Suppressor macrophage (primary cell): ENCODE measurements at regions not wholly inside any gene's neighbourhood (a gene's known extent, or its start where the extent isn't known, plus 50 kb on each side); places are given as distances from the start of the nearest gene placed in this dataset.

Source experiments
- DNase-seq, 4 experiments: peaks; one replicate each; pipeline ENCODE4 v3.0.0-alpha.2; 2020 to 2022

DNA sequence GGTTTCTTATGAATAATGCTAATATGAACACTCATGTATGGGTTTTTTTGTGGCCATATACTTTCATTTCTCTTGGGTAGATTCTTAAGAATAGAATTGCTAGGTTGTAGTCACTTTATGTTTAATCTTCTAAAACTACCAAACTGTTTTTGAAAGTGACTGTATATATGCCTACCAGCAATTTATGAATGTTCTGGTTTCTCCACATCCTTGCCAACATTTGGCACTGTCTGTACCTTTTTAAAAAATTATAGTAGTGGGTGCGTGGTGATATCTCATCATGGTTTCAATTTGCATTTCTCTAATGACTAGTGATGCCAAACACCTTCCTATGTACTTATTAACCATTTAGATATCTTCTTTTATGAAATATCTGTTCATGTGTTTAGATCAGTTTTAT, 110.6 kb upstream of the RIOK3 start:
- DNase-seq, result no peak

DNA sequence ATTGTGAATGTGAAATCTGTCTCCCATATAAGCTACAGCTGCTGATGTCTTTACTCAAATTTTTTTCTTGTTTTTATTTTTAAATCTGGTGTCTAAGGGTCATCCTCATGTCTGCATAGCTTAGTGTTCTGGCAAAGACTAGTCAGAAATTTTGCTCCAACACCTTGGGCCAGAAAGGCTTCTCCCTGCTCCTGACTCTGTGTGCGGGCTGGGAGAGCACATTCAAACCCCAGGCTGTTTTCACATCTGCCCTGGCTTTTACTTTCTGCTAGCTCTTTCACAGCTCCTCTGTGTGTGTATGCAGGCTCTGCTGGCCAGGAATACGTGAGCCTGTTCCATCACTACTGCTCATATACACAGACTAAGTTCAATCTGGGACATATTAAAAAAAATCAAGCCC, 102.9 kb upstream of the RIOK3 start:
- DNase-seq, result no peak

DNA sequence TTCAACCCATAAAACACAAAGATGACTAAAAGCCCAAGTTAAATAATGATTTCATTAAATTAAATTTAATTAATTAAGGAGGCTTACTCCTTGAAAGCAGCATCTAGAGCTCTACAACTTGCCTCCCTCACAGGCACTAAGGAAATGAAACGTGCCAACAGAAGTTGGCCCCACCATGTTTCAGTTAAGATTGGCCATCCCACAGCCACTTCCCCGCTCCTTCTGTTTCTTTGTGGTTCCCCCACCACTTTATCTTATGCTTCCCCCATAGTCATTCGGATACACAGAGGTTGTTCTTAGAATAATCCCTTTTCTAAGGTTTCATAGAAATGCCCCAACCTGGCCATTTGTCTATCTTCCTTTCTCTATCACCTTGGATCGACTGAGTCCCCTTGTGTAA, 101.6 kb upstream of the RIOK3 start:
- DNase-seq, result no peak

DNA sequence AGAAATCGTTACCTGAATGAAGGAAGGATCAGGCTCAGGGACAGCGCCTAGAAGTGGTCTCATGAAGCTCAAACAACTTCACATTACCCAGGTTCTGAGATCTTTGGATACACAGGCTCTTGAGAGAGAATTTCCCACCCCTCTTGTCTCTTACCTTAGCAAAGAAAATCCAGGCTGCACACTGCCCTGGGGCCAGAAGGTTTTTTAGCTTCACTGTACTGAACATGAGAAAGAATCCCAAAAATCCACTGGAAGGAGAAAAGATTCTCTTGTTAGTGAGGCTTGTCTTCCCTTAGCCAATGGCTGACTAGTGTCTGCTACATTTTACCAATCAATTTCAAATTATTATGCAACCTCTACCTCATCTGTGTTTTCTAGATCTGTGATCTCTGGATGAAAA, 101.0 kb upstream of the RIOK3 start:
- no peak for DNase-seq

DNA sequence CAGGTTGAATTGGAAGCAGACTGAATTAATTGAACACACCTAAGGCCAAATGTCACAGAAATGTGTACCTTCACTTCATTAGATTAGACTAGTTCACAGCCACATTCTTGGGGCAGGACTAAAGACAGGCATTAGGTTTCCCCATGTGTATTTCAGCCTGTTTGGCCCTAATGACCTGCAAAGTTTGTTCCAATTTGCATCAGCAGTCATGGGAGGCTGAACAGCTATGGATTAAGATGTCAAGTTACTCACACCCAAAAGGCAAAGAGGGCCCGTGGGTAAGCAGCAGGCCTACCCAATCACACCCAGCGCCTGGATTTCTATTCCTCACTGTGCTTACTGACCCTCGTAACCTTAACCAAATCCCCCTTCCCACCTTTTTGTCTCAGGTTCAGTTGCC, 99.6 kb upstream of the RIOK3 start:
- no peak for DNase-seq

DNA sequence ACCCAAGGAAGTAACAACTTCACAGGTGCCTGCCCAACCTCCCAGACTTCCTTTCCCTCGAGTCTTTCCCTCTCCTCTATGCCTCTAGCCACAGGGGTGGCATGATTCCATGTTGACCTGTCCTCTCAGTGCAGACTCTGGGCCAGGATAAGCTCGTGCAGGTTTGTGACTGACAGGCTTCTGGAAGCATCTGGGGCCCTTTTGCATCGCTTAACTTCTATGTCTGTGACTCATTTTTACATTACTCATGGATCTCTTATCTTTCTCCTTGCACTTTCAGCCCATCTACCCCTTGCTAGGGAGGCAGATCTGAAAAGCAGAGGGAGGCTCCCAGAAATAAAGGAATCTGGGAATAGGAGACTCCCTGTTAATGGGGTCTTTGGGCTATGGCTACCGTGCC, 98.5 kb upstream of the RIOK3 start:
- no peak for DNase-seq

DNA sequence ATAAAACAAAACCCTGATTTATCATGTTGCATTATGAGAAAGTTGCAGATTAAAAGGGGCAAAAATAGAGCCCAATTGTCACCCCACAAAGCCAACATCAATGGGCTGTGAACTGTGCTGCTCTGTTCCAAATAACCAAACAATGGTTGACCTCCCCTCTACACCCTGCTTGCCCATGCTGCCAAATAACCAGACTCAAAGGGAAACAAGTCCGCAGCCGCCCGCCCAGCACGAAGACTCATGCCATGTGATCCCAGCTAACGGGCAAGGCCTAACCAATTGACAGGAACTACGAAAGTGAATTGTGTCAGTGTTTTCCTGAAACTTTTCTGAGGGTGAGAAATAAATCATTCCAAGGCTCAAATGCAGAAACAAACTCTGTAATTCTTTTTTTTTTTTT, 97.9 kb upstream of the RIOK3 start:
- peak in 3 of 4 experiments; percentile 9 to 38 (median 12) for DNase-seq

DNA sequence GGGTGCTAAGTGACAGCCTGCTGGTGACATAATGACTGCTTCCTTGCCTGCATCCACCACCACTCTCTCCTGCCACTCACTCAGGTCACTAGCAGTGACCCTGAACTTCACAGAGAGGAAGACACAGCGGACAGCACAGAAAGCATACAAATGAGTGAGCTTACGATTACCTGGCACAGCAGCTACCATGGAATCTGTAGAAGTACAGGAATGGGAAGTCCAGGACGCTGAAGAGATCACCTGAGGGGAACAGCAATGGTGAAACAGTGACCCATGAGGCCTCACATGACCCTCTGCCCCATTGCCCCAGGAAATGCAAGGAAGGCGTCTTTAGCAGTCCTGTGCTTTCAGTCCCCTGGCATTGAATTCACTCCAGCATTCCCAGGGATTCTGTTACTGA, 96.7 kb upstream of the RIOK3 start:
- DNase-seq, result no peak

DNA sequence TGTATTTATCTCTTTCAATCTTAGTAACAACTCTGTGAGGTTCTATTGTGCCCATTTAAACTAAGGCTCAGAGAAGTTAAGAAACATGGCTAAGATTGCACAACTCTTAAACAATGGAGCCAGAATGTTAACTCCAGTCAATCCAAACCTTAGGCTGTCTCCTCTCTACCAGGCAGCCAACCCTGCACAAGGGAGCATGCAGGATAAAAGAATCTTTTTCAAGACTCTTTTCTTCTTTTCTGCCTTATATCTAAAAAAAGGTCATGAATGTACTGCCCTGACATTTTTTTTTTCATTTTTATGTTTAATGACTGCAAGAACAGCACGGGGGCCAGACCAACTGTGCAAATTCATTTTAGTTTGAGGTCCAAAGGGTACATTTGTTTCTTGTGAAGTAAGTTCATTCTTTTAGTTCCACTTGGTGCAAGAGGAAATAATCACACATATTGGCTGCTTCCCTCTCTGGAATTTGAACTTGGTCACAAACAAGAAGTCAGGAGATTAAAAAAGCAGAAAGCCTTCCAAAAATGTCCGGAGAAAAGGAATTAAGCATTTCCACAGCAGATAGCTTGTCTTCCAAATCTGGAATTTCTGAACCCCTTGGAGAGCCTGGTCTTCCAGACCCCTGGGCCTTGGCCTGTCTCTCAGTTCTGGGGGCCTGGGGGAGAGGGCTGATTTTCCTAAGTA, 96.0 kb upstream of the RIOK3 start:
- DNase-seq, result peak in 3 of 4 experiments; percentile 6 to 36 (median 13)

DNA sequence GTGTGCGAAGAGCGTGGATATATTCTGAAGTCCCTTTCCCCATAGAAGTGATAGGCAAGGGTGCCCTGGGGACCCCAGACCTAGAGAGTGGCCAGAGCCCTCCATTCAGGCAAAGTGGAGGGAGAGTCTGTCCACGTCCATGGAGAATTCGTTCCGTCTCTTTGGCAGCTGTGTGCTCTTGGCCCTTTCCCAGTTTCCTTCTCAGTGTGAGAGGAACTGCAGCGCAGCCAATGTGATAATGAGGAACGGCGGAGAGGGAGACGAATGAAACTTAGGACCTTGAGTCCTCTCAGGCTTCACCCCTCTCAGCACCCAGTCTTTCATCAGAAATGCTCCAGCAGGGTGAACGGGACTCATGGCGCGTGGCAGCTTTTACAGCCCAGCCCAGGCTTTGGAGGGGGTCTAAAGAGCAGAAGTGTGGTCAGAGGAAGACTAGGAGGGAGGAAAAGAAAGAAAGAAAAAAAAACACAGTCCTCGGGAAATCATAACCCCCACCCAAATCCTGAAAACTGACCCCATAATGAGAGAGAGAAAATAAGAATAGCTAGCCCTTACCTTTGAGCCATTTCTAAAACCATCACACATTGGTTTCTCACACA, 95.0 kb upstream of the RIOK3 start:
- DNase-seq, result peak; percentile 40 to 59 (median 57)

DNA sequence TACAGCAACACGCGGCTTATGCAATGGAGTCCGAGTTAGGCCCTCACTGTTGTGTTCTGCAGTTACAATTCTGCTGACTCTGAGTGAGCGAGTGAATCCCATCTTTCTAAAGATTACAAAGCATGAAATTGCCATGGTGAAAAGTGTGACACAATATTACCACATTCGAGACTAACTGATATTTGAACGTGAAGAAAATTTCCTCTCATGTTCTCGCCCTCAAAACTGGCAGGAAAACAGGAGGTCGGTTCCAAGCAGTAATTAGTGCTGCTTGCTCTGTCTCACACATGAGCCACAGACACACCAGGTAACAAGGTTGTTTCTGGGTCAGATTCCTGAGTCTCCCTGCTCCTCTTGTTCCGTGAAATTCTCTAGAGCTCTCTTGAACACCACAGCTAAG, 93.7 kb upstream of the RIOK3 start:
- no peak for DNase-seq

DNA sequence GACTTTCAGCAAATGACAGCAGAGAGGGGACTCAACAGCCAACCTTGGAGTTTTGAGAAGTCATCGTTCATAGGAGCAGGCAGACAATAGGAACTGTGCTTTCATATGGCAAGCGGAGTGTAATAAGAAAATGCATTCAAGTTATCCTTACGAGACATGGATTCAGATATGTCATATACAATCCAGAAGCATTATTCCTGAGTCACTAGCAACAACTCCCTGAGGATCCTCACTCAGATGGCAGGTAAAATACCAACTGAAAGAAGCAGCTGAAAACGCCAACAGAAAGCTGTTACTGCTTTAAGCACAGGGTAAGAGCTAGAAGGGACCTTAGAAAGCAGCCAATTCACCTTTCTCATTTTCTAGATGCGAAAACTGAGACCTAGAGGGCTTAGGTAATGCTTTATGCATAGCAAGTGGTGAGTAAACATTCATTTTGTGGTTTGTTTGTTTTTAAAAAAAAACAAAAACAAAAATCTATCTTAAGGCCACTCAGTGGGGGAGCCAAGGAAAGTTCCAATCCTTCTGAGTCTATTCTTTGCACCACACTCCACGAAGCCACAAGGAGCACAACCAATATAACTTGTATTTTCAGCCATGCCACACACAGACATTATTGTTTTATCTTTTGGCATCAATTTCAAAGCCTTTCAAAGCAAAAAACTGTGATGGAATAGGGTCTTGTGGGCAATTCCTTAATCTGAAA, 89.1 kb upstream of the RIOK3 start:
- no peak for DNase-seq

DNA sequence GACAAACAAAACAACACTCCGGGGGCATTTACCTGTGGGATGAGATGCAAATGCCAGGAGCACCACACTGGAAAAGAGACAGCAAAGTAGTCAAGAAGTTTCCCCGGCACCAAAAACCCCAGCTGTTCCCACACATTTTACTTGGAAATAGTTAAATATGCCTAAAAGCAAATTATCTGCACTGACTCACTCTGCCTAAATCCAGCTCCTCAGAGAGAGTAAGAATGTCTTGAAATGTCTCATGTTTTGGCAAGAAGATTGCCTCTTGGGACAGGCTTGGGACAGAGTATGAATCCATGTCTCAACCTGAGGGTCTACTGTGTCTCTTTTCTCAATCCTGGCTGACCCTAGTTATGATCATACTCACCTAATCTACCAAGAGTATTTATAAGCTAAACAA, 87.5 kb upstream of the RIOK3 start:
- no peak for DNase-seq

DNA sequence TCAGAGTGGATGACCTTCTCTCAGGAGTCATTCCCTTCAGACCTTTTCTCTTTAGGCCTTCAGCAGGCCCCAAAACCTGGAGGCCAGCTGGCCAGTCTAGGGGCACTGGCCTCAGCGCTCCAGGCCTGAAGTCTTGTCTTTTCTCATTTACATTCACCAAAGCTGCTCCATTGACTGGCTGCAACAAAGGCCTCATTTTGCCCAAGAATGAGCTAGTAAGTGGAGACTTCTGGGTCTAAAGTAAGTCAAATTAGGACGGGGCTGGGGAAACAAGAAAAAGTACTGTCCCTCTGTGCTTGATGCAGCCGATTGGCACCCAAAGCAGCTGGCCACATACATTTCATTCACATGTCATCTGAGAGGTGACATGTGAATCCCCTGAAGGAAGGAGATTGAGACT, 83.8 kb upstream of the RIOK3 start:
- no peak for DNase-seq

DNA sequence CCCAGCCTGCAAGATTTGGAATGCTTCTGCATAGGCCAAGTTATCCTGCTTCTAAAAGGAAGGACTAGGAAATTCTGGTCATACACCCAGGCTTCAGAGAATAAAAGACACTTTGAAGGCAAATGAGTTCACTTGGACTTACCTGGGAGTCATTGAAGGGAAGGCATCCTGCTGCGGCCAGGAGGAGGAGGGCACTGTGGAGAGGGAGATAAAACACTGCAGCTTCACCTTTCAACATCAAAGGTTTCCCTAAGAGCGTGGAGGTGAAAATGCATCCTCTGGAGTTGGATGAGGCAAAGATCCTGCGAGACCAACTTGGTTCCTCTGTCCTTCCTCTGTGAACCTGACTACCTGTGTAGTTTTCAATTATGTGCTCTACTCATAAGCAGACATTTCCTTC, 79.5 kb upstream of the RIOK3 start:
- no peak for DNase-seq

DNA sequence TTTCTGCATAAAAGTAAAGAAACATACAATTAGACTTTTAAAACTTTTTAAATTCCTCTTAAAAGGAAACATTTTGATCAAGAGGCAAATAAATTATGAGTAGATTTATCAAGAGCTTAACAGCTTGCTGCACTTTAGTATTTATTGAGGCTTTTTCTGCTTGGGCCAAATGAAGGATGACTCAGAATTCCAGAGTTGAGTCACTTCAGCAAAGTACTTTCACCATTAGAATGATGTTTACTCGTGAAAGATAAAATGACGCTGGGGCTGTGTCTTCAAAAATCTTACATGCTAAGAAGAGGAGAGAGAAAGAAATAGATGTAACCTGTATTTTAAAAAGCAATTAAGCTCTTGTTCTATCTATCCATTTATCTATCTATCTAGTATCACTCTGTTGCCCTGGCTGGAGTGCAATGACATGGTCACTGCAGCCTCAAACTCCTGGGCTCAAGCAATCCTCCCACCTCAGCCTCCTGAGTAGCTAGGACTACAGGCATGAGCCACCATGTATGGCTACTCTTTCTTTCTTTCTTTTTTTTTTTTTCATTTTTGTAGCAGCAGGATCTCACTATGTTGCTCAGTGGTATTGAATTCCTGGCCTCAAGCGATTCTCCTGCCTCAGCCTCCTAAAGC, 75.3 kb upstream of the RIOK3 start:
- DNase-seq, result peak in 2 of 4 experiments; percentile 13 to 17

DNA sequence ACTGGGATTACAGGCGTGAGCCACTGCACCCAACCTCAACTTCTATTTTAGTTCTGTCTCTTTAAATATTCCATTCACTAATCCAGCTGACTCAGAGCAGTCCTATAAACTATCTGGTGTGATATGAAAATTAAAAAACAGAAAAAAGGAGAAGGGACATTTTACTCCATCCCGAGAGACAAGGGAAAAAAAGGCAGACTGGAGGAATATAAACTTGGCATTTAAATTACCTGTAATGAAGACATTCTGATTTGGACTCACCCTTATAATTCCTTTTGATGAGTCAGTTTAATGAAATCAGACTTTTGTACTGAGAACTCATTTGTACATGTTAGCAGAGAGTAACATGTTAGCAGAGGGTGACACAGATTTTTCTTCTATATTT, 74.8 kb upstream of the RIOK3 start:
- DNase-seq, result no peak

DNA sequence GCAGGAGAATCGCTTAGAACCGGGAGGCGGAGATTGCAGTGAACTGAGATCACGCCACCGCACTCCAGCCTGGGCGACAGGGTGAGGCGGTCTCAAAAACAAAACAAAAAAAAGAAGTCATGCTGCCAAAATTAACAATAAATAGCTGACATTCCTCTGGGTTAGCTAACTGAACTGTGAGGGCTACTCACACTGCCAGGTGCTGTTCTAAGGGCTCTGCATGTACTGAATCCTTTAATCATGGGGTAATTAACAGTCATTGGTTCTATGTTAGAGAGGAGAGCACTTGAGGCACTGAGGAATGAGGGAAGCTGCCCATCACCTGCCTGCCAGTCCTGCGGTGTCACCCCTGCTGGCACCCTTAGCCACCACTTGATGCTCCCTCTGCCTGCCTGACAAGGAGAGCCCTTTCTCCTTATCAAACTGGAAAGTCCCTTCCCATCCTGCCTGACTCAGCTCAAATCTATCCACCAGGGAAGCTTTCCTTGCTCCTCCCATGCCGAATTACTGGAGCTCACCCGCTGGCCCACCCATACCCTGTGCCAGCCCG, 73.0 kb upstream of the RIOK3 start:
- no peak for DNase-seq

DNA sequence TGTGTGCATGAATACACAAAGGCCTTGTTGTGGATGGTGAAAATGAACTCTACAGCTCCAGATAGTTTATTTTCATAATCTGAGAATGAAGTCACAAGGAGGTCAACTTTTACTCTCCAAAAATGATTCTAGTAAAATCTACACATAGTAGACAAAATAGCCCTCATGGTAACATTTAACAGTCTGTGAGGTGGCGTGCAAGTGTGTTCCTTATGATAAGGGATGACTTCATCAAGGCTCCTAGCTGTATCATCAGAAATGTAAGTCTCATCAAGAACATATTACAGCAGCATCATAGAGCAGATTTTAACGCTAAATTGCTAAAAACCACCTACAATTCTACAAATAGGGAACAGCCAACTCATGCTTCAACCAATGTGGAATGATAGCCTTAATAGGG, 72.3 kb upstream of the RIOK3 start:
- no peak for DNase-seq

DNA sequence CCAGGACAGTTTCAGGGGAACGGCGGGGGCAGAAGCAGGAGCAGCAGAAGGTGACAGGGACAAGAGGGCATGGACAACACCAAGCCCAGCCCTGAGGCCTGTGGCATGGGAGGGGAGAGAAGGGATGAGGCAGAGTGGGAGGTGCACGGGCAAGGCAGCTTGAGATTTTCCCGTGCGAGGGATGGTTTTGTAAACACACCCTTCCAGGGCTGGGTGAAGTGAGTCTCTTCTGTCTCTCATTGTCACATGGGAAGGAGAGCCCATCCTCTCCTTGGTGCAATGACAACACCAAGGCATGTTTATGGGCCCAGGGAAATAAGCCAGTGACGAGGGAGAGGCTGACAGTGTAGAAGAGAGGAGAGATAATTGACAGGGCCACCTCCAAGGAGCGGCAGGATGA, 69.6 kb upstream of the RIOK3 start:
- DNase-seq, result no peak

DNA sequence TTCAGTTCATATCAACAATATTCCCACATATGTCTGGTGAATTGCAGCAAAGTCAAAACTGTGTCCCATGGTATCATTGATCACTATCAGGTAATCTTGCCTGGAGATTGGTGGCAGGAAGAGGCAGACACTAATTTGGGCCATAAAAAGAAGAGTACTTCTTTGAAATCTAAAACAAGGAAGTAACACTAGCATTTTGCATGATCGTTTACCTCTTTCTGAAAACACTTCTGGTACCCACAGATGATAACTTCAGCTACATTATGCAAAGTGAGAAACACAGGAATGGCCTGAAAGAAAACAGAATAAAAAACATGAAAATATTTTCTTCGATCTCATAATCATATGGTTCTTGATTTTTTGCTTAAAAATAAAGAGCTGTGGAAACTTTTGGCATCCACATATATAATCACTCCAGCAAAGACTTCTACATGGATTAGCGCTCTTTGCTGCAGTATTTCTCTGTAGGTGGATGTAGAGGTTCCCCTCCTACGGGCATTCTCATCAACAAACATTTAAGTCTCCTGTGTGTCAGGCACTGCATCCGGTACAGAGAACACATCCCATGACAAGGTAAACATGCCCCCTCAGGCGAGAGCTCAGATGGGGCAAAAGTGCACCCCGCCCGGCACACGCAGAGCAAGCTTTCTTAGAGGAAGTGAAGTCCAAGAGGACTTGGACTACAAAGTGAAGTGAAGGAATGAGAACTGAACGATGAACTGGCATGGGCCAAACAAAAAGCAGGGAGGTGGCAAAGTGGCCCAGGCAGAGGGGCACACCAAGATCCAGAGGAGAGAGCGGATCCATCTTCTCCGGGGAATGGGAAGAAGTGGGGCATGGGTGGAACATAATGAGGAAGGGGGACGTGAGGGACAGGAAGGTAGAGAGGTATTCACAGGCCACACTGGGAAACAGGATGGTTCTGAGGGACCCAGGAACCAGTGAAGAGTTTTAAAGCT, 68.0 kb upstream of the RIOK3 start:
- DNase-seq, result no peak

DNA sequence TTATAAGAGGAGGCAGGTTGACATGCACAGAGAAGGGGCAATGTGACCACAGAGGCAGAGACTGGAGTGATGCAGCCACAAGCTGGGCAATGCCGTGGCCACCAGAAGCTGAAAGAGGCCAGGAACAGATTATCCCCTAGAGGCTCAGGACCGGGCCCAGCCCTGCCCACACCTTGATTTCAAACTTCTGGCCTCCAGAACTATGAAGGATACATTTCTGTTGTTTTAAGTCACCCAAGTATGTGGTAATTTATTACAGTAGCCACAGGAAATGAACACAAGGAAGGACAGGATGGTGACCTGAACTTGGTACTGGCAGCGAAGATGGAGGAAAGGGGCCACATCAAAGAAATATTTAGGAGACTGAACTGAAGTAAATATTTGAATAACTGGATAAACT, 66.8 kb upstream of the RIOK3 start:
- DNase-seq, result no peak
